OCI-LY7 (cell line): ENCODE measurements at regions not wholly inside any gene's neighbourhood (a gene's known extent, or its start where the extent isn't known, plus 50 kb on each side); places are given as distances from the start of the nearest gene placed in this dataset.
"Not testable (repeated sequence)": the region's sequence is repeated elsewhere in the genome, so short reads cannot be mapped to it uniquely, and the experiment has no call there.

Experiments
- BruUV-seq: library from RNA; stranded (reverse); fragments of 400-500 nt; replicated peaks from 2 replicates; lab custom pipeline; 2021; lab: Mats Ljungman, UMichigan
- CTCF ChIA-PET: fragments of 300-600 bp; sonication (Branson Sonifier 250); formaldehyde crosslinking; loops from one replicate; lab custom pipeline; 2022; ENCODE audit warnings: antibody characterized with exemption; ENCODE audit not compliant: unreplicated experiment; lab: Charles Lee
- POLR2A ChIA-PET: fragments of 300-600 bp; sonication (Branson Sonifier 250); formaldehyde crosslinking; loops from one replicate; lab custom pipeline; 2022; ENCODE audit warnings: antibody characterized with exemption; lab: Charles Lee
- DNase-seq: peaks from one replicate; pipeline ENCODE4 v3.0.0-alpha.2; 2015; ENCODE audit warnings: low spot score
- H2AFZ ChIP-seq: fragments of 200-600 bp; sonication (generic), shearing (Covaris generic); 2 replicates; pipeline ENCODE4 v1.6.1; 2014; ENCODE audit warnings: mild to moderate bottlenecking, antibody characterized with exemption, low read length, moderate library complexity
- H3K27ac ChIP-seq: fragments of 200-600 bp; sonication (generic); 2 replicates; pipeline ENCODE4 v1.5.1; 2014; ENCODE audit warnings: mixed run types, low read depth, mild to moderate bottlenecking, moderate library complexity, low read length, inconsistent platforms; ENCODE audit not compliant: poor library complexity, severe bottlenecking
- H3K36me3 ChIP-seq: fragments of 200-600 bp; sonication (generic); 2 replicates; pipeline ENCODE4 v1.6.1; 2014; ENCODE audit warnings: mild to moderate bottlenecking, antibody characterized with exemption, low read length, moderate library complexity, mixed read lengths; ENCODE audit not compliant: insufficient read depth
- H3K4me1 ChIP-seq: fragments of 200-600 bp; sonication (generic); 2 replicates; pipeline ENCODE4 v1.5.1; 2014; ENCODE audit warnings: mild to moderate bottlenecking, low read length; ENCODE audit not compliant: insufficient read depth, poor library complexity, severe bottlenecking
- H3K4me2 ChIP-seq: fragments of 200-600 bp; sonication (generic); 2 replicates; pipeline ENCODE4 v1.6.1; 2014; ENCODE audit warnings: mild to moderate bottlenecking, low read length
- H3K4me3 ChIP-seq: fragments of 200-600 bp; sonication (generic); 2 replicates; pipeline ENCODE4 v1.5.1; 2014; ENCODE audit warnings: mild to moderate bottlenecking, low read depth, low read length; ENCODE audit not compliant: poor library complexity, severe bottlenecking
- H3K79me2 ChIP-seq: fragments of 200-600 bp; sonication (generic); 2 replicates; pipeline ENCODE4 v1.6.1; 2016; ENCODE audit warnings: low read depth, mild to moderate bottlenecking, low read length, moderate library complexity, mixed read lengths; ENCODE audit not compliant: insufficient read depth
- H3K9me2 ChIP-seq: fragments of 200-600 bp; sonication (generic); 2 replicates; pipeline ENCODE4 v1.6.1; 2016; ENCODE audit warnings: mild to moderate bottlenecking, low read length, mixed read lengths; ENCODE audit not compliant: insufficient read depth
- H3K9me3 ChIP-seq: fragments of 200-600 bp; sonication (generic); 2 replicates; pipeline ENCODE4 v1.6.1; 2014; ENCODE audit warnings: mild to moderate bottlenecking, mixed run types, low read length, mixed read lengths
- H4K20me1 ChIP-seq: fragments of 200-600 bp; sonication (generic); 2 replicates; pipeline ENCODE4 v1.6.1; 2014; ENCODE audit warnings: mild to moderate bottlenecking, antibody characterized with exemption, low read length, moderate library complexity, mixed read lengths; ENCODE audit not compliant: insufficient read depth
- EZH2phosphoT487 ChIP-seq: fragments of 200-600 bp; sonication (generic); IDR thresholded peaks from 2 replicates; pipeline ENCODE4 v1.6.1; 2018; ENCODE audit warnings: low read depth, borderline replicate concordance, mild to moderate bottlenecking, mixed run types, antibody characterized with exemption, low read length, moderate library complexity, mixed read lengths
- intact Hi-C: fragments of 100-400 bp; cut with micrococcal nuclease; formaldehyde crosslinking; loops from one replicate; pipeline ENCODE4 v1.10.0; 2022; ENCODE audit not compliant: unreplicated experiment
- TF ChIP-seq, protein P1 (sequence below): fragments of 200-600 bp; sonication (generic); conservative IDR thresholded peaks from 2 replicates; pipeline ENCODE4 v1.5.1; 2014; ENCODE audit warnings: mild to moderate bottlenecking, antibody characterized with exemption, low read length, moderate library complexity, mixed read lengths

- H3K4me3 ChIP-seq, result no peak overlapping the region
- ChIA-PET CTCF (no interaction called here), POLR2A (interaction anchor here (0.7 kb wide), 1 partner anchor 203 kb away, joined by 4 read pairs; no protein-coding TSS in a partner anchor)
- intact Hi-C loops, result no loop called here
- BruUV-seq, result no TSS peak
- no peaks in the 10 kb centered on the region for H4K20me1 ChIP-seq
- TF ChIP-seq, protein P1, sequence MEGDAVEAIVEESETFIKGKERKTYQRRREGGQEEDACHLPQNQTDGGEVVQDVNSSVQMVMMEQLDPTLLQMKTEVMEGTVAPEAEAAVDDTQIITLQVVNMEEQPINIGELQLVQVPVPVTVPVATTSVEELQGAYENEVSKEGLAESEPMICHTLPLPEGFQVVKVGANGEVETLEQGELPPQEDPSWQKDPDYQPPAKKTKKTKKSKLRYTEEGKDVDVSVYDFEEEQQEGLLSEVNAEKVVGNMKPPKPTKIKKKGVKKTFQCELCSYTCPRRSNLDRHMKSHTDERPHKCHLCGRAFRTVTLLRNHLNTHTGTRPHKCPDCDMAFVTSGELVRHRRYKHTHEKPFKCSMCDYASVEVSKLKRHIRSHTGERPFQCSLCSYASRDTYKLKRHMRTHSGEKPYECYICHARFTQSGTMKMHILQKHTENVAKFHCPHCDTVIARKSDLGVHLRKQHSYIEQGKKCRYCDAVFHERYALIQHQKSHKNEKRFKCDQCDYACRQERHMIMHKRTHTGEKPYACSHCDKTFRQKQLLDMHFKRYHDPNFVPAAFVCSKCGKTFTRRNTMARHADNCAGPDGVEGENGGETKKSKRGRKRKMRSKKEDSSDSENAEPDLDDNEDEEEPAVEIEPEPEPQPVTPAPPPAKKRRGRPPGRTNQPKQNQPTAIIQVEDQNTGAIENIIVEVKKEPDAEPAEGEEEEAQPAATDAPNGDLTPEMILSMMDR, result no peak
- TF ChIP-seq EZH2phosphoT487, result no peak
- no peak overlapping the region for H3K4me2 ChIP-seq
- no peaks in the 10 kb centered on the region for H3K36me3 ChIP-seq
- no peaks in the 10 kb centered on the region for H3K79me2 ChIP-seq
- no peaks in the 10 kb centered on the region for H3K9me3 ChIP-seq
- no peaks in the 10 kb centered on the region for H3K4me1 ChIP-seq
- no peaks in the 10 kb centered on the region for H3K9me2 ChIP-seq
- no peak overlapping the region for H2AFZ ChIP-seq
- no peak for DNase-seq
- H3K27ac ChIP-seq, result no peak overlapping the region
These were observed 125.3 kb upstream of the BMAL1 start for GRCh38 chr11:13152264-13152663.

- Histone ChIP-seq H3K9me2 (no peaks in the 10 kb centered on the region), H3K27ac (no peak overlapping the region), H3K4me1 (no peaks in the 10 kb centered on the region), H3K4me3 (no peak overlapping the region), H3K36me3 (no peaks in the 10 kb centered on the region), H3K4me2 (no peak overlapping the region), H2AFZ (no peak overlapping the region), H3K9me3 (no peaks in the 10 kb centered on the region), H4K20me1 (no peaks in the 10 kb centered on the region), H3K79me2 (no peaks in the 10 kb centered on the region)
- no TSS peak for BruUV-seq
- DNase-seq, result no peak
- ChIA-PET POLR2A (interaction anchor here (0.7 kb wide), 1 partner anchor 202 kb away, joined by 4 read pairs; no protein-coding TSS in a partner anchor), CTCF (no interaction called here)
- intact Hi-C loops, result no loop called here
- TF ChIP-seq EZH2phosphoT487, result no peak
- TF ChIP-seq, protein P1, result peak; percentile 39; the same call in 1 of the 2 replicates
These were observed 124.7 kb upstream of the BMAL1 start for GRCh38 chr11:13152736-13153541.

- H4K20me1 ChIP-seq, H2AFZ ChIP-seq, DNase-seq, CTCF ChIA-PET, intact Hi-C loops, BruUV-seq, POLR2A ChIA-PET, H3K9me2 ChIP-seq, H3K4me3 ChIP-seq, H3K79me2 ChIP-seq, H3K36me3 ChIP-seq, H3K4me1 ChIP-seq, H3K9me3 ChIP-seq, H3K4me2 ChIP-seq, H3K27ac ChIP-seq: not testable (repeated sequence)
These were observed 123.2 kb upstream of the BMAL1 start for GRCh38 chr11:13154374-13154773.
